NOMO-1 treated with dmso at 0.1 percent for 144 hours (cell line): ENCODE measurements at regions not wholly inside any gene's neighbourhood (a gene's known extent, or its start where the extent isn't known, plus 50 kb on each side); places are given as distances from the start of the nearest gene placed in this dataset.
A peak's percentile ranks its signal among the peaks of the same experiment; 100 is the strongest.
"Not testable (repeated sequence)": the region's sequence is repeated elsewhere in the genome, so short reads cannot be mapped to it uniquely, and the experiment has no call there.

Experiments used
- DNase-seq: peaks from one replicate; lab custom pipeline; 2025; ENCODE audit not compliant: unreplicated experiment; lab: John Stamatoyannopoulos, UW

- DNase-seq = no peak
These were observed 90.9 kb upstream of the MDM1 start for GRCh38 chr12:68422956-68423574.

DNA sequence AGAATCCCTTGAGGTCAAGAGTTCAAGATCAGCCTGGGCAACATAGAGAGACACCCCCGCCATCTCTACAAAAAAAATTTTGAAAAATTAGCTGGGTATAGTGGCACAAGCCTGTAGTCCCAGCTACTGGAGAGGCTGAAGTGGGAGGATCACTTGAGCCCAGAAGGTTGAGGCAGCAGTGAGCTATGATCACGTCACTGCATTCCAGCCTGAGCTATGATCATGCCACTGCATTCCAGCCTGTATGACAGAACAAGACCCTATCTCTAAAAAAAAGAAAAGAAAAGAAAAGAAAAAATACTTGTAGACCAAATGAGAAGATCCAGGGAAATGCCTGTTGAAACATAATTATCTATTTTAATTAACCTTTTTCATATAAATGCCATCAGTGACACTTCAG is 93.8 kb upstream of the MDM1 start:
- DNase-seq = no peak

- DNase-seq = no peak
These were observed 96.0 kb upstream of the MDM1 start for GRCh38 chr12:68428211-68428610.

DNA sequence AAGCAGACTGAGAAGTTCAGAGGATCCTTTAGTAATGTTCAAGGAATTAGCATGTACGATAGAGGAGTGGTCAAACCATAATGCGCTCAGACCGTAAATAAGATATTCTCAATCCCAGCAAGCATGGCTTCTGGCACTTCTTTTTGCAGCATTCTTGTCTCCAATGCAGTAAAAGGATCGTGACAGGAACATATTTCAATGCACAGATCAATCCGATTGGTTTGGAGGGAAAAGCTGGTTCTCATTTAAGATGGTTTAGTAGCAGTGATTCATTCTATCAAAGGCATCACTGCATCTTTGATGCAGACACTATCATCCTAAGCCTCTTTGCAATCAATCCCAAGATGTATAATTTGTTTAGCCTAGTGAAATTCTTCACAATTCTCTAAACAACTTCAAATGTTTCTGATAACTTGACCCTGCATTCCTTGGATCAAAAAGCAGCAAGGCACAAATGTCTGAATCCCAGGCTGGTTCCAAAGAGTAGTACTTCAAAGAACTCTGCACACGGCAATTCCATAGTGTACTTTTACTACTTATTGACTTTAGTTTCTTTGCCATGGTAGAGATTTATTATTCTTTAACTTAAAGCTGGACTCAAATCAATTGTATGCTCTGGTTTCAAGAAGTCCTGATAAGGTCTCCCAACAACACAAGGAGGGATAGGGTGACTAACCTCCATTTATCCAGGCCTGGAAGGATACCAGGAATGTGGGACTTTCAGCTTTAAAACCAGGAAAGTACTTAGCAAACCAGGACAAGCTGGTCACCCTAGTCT is 96.8 kb upstream of the MDM1 start:
- no peak for DNase-seq

DNA sequence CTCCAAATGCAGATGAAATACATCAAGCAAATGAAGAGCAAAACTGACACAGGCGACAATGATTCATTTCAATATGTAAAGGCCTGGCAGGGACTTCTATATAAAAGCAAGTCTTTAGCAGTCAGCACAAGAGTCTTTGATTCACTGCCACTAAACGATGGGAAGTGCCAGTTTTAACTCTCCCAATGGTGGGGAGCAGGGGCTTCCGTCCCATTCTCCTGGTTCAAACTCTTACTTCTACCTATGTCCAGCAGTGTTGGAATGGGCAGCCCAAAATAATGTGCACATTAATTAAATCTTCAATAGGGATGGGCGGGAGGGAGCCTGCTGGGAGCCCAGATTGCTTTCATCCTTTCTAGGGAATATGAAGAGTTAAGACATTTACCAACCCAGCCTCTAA is 97.5 kb upstream of the MDM1 start:
- no peak for DNase-seq

DNA sequence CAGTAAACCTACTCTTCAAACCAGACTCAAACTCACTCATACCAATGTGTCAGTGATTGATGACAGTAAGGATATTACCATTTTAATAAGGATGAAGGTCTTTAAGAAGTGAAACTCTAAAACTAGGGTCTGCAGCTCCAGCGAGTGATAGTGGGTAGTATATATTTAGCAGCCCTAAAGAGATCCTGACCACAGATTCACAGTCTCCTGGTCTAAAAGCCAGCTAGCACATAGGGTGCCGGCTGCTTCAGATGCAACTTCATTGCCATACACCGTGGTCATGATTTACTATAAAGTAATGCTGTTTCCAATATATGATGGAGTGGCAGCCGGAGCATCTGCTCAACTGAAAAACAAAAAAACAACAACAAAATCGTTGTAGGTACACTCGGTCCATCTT is 99.6 kb upstream of the MDM1 start:
- DNase-seq = no peak

DNA sequence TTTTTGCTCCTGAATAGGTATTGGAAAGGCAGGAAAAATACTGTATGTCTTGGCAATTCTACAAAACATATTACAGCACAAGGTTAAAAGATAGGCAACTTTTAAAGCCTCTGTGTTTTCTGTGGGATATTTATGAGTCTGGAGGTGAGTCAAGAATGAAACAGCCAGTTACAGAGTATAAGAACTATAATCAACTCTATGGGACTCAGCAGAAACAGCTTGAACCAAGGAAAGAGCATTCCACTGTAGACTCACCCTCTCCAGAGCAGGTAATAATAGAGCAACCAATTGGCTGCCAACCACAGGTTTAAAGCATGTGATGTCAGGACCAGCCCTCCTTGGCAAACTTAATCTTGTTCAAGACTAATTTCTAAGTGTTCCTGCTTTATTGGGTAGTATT is 100.5 kb upstream of the MDM1 start:
- no peak for DNase-seq

DNA sequence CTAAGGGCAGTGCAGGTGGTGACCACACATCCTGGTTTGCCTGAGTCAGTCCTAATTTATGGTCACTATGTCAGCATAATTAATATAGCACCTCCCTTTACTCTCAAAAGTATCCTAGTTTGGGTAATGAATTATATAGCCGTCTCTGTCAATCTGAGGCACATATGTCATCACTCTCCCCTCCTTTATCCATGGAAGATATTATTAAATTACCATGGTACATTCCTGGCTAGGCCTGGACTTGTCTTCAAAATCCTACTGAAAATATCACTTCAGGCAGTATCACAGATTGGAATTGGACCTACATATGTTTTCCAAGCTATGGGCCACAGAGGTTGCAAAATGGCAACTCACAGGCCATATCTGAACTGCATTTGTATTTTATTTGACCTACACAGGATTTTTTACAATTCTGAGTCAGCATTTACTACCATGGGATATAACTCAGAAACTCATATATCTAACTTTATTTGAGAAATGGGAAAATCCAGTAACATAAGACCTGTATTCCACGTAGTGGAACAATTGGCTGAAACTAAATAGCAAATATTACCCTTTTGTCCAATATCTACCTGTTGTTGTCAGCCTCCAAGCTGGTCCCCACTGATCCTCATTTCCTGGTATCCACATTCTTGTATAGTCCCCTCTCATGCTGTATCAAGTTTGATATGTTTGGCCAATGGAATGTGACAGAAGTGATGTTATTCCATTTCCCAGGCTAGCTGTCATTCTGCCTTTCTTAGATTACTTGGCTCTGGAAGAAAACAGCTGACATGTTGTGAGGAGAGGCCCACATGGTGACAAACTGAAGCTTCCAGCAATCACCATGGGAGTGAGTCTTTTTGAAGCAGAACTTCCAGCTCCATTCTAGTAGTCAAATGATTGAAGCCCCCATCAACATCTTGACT is 102.5 kb upstream of the MDM1 start:
- no peak for DNase-seq

GRCh38 chr12:68435299-68435637 is 103.1 kb upstream of the MDM1 start:
- DNase-seq = no peak

GRCh38 chr12:68435816-68436215 is 103.7 kb upstream of the MDM1 start:
- no peak for DNase-seq

- DNase-seq = no peak
These were observed 106.4 kb upstream of the MDM1 start for GRCh38 chr12:68438601-68439000.

GRCh38 chr12:68439368-68440045 is 107.3 kb upstream of the MDM1 start:
- no peak for DNase-seq

GRCh38 chr12:68440068-68440581 is 108.0 kb upstream of the MDM1 start:
- no peak for DNase-seq

GRCh38 chr12:68441167-68441566 is 109.0 kb upstream of the MDM1 start:
- no peak for DNase-seq

DNA sequence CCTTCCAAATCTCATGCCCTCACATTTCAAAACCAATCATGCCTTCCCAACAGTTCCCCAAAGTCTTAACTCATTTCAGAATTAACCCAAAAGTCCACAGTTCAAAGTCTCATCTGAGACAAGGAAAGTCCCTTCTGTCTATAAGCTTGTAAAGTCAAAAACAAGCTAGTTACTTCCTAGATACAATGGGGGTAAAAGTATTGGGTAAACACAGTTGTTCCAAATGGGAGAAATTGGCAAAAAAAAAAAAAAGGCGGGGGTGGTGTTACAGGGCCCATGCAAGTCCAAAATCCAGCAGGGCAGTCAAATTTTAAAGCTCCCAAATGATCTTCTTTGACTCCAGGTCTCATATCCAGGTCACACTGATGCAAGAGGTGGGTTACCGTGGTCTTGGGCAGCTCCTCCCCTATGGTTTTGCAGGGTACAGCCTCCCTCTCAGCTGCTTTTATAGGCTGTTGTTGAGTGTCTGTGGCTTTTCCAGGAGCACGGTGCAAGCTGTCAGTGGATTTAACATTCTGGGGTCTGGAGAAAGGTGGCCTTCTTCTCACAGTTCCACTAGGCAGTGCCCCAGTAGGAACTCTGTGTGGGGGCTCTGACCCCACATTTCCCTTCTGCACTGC is 110.3 kb upstream of the MDM1 start:
- not testable (repeated sequence) for DNase-seq

DNA sequence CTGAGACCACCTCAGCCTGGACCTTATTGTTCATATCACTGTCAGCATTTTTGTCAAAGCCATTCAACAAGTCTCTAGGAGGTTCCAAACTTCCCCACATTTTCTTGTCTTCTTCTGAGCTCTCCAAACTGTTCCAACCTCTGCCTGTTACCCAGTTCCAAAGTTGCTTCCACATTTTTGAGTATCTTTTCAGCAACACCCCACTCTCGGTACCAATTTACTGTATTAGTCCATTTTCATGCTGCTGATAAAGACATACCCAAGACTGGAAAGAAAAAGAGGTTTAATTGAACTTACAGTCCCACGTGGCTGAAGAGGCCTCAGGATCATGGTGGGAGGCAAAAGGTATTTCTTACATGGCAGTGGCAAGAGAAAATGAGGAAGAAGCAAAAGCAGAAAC is 111.5 kb upstream of the MDM1 start:
- DNase-seq = not testable (repeated sequence)

DNA sequence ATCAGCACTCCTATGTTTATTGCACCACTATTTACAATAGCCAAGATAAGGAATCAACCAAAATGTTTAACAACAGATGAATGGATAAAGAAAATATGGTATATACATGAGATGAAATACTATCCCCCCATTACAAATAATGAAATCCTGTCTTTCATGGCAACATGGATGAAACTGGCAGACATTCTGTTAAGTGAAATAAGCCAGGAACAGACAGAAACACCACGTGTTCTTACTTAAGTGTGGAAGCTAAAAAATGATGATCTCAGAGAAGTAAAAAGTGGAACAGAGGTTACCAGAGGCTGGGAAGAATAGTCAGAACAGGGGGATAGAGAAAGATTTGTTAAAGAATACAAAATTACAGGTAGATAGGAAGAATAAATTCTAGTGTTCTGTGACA is 113.7 kb upstream of the MDM1 start:
- DNase-seq = no peak

- no peak for DNase-seq
These were observed 114.2 kb upstream of the MDM1 start for GRCh38 chr12:68446384-68446783.

GRCh38 chr12:68446901-68447796 is 115.0 kb upstream of the MDM1 start:
- peak; percentile 16 for DNase-seq

DNA sequence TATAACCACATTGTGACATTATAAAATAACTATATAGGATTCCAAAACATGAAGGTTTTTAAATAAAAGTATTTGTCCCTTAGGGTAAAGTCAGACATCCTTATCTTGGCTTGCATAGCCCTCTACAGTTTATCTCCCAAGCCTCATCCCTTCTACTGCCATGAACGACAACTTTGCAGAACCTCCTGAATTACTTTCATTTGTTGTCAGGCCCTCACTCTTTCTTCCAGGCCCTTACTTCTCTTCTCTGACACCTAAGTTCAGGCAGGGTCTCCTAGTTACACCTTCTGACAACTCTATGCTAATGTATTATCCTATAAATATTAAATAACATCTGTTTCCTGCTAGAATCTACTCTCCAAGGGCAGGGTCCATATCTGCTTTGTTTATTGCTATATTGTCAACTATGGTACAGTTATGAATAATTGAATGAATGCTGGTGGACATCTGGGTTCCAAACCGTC is 115.7 kb upstream of the MDM1 start:
- DNase-seq = no peak
